Astrocyte of the cerebellum (primary cell): ENCODE measurements at regions not wholly inside any gene's neighbourhood (a gene's known extent, or its start where the extent isn't known, plus 50 kb on each side); places are given as distances from the start of the nearest gene placed in this dataset.
A peak's percentile ranks its signal among the peaks of the same experiment; 100 is the strongest.

Experiments
- DNase-seq: peaks from one replicate; pipeline ENCODE4 v3.0.0-alpha.2; 2011; ENCODE audit warnings: low read depth
- H3K4me3 ChIP-seq: 2 replicates; pipeline ENCODE4 v1.5.1; 2011; ENCODE audit warnings: mild to moderate bottlenecking, low read depth, low read length, moderate library complexity
- in situ Hi-C: cut with HindIII; loops from 2 replicates; pipeline ENCODE4 v1.10.0; 2017; ENCODE audit warnings: low sequenced_read_pairs
- TF ChIP-seq, protein P1 (sequence below): IDR thresholded peaks from 2 replicates; pipeline ENCODE4 v1.5.1; 2012; ENCODE audit warnings: low read length, low read depth, moderate library complexity, mild to moderate bottlenecking; ENCODE audit errors: missing control alignments

DNA sequence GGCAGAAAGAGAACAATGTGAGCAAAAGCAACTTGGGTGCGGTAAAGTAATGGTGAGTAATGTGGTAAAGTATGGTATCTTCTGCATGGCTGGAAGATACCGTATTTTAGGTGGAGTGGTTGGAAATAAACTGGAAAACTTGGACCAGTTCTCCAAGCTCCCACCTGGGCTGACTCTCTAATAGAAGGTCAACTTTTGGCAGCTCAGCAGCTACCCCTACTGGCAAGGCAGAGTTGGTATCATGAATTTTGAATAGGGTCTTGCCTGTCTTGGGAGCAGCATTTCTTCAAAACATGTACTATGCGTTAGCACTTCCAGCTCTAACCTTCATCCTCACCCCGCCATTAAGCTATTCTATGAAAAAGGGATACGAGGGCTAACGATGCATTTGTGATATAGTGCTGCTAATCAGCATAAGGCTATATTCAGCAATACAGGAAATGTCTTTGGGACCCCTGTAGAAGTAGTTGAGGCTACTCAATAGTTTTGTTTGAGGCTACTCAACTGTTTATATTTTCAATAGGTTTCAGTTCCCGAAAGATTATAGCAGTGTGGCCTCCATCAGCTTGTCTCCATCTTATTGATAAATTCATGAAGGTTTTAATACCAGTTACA lies 276.3 kb upstream of the FAR2 start:
- in situ Hi-C loops: no loop called here
- peak; percentile 43 for DNase-seq
- TF ChIP-seq, protein P1, sequence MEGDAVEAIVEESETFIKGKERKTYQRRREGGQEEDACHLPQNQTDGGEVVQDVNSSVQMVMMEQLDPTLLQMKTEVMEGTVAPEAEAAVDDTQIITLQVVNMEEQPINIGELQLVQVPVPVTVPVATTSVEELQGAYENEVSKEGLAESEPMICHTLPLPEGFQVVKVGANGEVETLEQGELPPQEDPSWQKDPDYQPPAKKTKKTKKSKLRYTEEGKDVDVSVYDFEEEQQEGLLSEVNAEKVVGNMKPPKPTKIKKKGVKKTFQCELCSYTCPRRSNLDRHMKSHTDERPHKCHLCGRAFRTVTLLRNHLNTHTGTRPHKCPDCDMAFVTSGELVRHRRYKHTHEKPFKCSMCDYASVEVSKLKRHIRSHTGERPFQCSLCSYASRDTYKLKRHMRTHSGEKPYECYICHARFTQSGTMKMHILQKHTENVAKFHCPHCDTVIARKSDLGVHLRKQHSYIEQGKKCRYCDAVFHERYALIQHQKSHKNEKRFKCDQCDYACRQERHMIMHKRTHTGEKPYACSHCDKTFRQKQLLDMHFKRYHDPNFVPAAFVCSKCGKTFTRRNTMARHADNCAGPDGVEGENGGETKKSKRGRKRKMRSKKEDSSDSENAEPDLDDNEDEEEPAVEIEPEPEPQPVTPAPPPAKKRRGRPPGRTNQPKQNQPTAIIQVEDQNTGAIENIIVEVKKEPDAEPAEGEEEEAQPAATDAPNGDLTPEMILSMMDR: peak; percentile 87
- no peak overlapping the region for H3K4me3 ChIP-seq

GRCh38 chr12:28874758-28875157 lies 274.3 kb upstream of the FAR2 start:
- in situ Hi-C loops: no loop called here
- TF ChIP-seq, protein P1: no peak
- no peak overlapping the region for H3K4me3 ChIP-seq
- no peak for DNase-seq

DNA sequence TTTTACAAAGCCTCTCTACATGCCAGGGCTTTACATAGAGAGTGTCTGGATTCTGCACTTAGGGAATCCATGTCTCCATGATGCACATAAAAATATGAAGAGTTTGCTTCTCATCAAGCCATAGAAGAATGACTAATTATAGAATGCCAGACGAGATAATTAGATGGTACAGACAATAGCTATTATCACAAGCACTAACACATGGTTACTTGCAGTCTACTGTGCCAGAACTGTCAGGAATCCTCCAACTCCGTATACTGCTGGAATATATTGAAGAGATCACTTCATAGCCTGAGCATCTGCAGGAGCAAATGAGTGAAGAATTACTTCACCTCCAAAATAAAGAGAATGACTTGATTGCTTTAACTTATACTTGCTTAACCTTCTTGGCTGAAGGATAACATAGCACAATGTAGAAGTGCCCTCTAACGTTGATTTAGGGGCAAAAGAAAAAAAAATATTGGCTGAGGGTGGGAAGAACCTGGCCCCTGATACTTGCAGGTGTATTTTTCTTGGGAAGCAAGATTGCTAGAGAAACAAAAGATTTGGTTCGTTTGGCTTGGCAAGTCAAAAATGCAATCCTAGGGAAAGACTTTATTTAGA lies 272.8 kb upstream of the FAR2 start:
- H3K4me3 ChIP-seq: no peak overlapping the region
- DNase-seq: no peak
- in situ Hi-C loops: no loop called here
- TF ChIP-seq, protein P1: no peak

- in situ Hi-C loops: no loop called here
- no peak overlapping the region for H3K4me3 ChIP-seq
- DNase-seq: no peak
- TF ChIP-seq, protein P1: no peak
Measured at GRCh38 chr12:28877854-28878253, 271.2 kb upstream of the FAR2 start.

DNA sequence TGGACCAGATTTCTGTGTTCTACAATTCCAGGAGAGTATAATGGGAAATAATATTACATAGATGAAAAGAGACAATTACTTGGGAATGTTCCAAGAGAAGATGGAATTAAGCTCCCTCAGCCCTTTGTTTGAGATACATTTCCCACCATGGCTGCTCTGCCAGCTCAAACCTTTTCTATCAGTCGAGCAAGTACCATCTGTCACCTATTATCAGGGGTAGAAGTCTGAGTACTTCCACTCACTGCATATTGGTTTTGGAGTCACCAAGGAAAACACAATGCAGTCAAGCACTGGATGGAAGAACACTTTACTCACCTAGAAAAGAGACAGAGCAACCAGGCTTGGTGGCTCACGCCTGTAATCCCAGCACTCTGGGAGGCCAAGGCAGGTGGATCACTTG lies 270.4 kb upstream of the FAR2 start:
- TF ChIP-seq, protein P1: no peak
- H3K4me3 ChIP-seq: no peak overlapping the region
- no peak for DNase-seq
- in situ Hi-C loops: no loop called here

DNA sequence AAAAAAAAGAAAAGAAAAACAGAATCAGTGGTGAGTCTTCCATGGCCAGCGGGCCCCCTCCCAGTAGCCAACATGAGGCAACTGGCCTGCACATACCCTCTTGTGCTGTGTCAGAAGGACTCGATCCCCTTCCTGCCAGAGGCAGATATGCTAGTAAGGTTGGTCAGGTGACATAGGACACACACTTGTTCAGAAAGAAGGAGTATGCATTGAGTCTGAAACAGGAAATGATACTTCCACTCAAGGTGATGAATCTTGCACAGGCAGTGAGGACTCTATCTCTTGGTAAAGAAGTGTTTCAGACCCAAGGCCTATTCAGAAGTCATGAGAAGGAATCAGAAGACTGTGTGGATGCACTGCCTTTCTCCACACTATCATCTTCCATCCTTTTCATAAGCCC lies 269.7 kb upstream of the FAR2 start:
- TF ChIP-seq, protein P1: no peak
- H3K4me3 ChIP-seq: no peak overlapping the region
- in situ Hi-C loops: no loop called here
- no peak for DNase-seq

DNA sequence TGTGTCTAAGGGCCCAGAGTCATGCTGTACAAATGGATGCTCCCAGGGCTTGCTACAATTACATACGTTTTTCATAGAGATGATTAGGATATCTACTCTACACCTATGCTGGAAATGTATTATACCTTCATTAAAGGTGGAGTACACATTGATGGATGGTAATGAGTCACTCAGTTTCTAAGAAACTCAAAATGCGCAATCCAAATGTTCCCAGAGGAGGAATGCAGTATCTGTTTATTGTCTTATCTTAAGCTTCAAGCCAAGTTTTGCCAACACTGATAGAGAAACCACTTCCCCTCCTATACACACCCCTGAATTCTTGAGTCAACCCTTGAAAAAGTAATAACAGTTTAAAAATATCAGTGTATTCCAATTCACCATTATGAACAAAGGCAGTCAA lies 266.6 kb upstream of the FAR2 start:
- TF ChIP-seq, protein P1: no peak
- DNase-seq: no peak
- H3K4me3 ChIP-seq: no peak overlapping the region
- in situ Hi-C loops: no loop called here
